K562 (cell line): ENCODE measurements at regions not wholly inside any gene's neighbourhood (a gene's known extent, or its start where the extent isn't known, plus 50 kb on each side); places are given as distances from the start of the nearest gene placed in this dataset.

Experiments
- ATAC-seq: fragments of 200-7000 bp; cut with Tn5 transposase; 3 replicates; pipeline ENCODE4 v1.9.1; 2020; ENCODE audit warnings: moderate library complexity
- BruUV-seq: library from RNA; stranded (reverse); fragments of 400-500 nt; replicated peaks from 2 replicates; lab custom pipeline; 2021; lab: Mats Ljungman, UMichigan
- CTCF ChIA-PET: fragments of 300-600 bp; formaldehyde crosslinking; extraction: SDS; loops from one replicate; lab custom pipeline; 2021; ENCODE audit warnings: low intra/inter-chr PET ratio; lab: Yijun Ruan, JAX
- POLR2A ChIA-PET: fragments of 300-600, 350-650 bp; sonication (Branson Sonifier 250); formaldehyde crosslinking; extraction: SDS; loops from one replicate; lab custom pipeline; 2021; ENCODE audit warnings: antibody characterized with exemption, inconsistent platforms; lab: Yijun Ruan, JAX
- DNase-seq, 4 experiments: peaks; one replicate each; pipeline versions ENCODE4 v3.0.0 to v3.0.0-alpha.2; 2011 to 2018; ENCODE audit warnings: low spot score in 3 of 4, mixed read lengths in 3 of 4; ENCODE audit errors: extremely low read depth in 1 of 4
- FAIRE-seq: peaks from 2 replicates; lab custom pipeline; 2011; peaks lifted over from hg19 to GRCh38; lab: Jason Lieb, UNC
- H2AFZ ChIP-seq: 2 replicates; pipeline ENCODE4 v1.6.0; 2011; ENCODE audit warnings: low read depth, low read length, control low read depth, inconsistent platforms
- H3K27ac ChIP-seq: fragments of 200-600 bp; 3 replicates; pipeline ENCODE4 v1.8.0; 2011; ENCODE audit warnings: low read depth, mild to moderate bottlenecking, control low read depth, inconsistent platforms, low read length, moderate library complexity, mixed read lengths; ENCODE audit errors: extremely low read depth
- H3K27me3 ChIP-seq, 2 experiments: fragments of 300-600 bp in 1 of 2; 2 replicates in 1 of 2; 3 replicates in 1 of 2; pipeline versions ENCODE4 v1.6.0 to v1.8.0; 2011; ENCODE audit warnings: inconsistent platforms in 2 of 2, low read length in 2 of 2, mild to moderate bottlenecking in 1 of 2, mixed read lengths in 1 of 2, moderate library complexity in 1 of 2; ENCODE audit not compliant: control insufficient read depth in 2 of 2, insufficient read depth in 2 of 2
- H3K36me3 ChIP-seq: fragments of 300-600 bp; 3 replicates; pipeline ENCODE4 v1.8.0; 2011; ENCODE audit warnings: mild to moderate bottlenecking, low read length, inconsistent platforms; ENCODE audit not compliant: control insufficient read depth, insufficient read depth
- H3K4me1 ChIP-seq, 2 experiments: fragments of 200-600 bp in 1 of 2; replicated peaks in 1 of 2; 2 replicates in 1 of 2; 3 replicates in 1 of 2; pipeline versions ENCODE4 v1.5.1 to v1.8.0; 2011; ENCODE audit warnings: inconsistent platforms in 2 of 2, low read length in 2 of 2, mild to moderate bottlenecking in 1 of 2, mixed read lengths in 1 of 2, moderate library complexity in 1 of 2; ENCODE audit not compliant: control insufficient read depth in 2 of 2, insufficient read depth in 2 of 2
- H3K4me2 ChIP-seq: 2 replicates; pipeline ENCODE4 v1.6.1; 2011; ENCODE audit warnings: low read length, control low read depth, inconsistent platforms, mixed read lengths; ENCODE audit not compliant: insufficient read depth
- H3K4me3 ChIP-seq: fragments of 200-600 bp; sonication (generic), shearing (Covaris generic); 2 replicates; pipeline ENCODE4 v1.5.1; 2016; ENCODE audit warnings: control low read depth, inconsistent platforms
- H3K79me2 ChIP-seq: fragments of 200-600 bp; 3 replicates; pipeline ENCODE4 v1.8.0; 2011; ENCODE audit warnings: low read length, inconsistent platforms; ENCODE audit not compliant: control insufficient read depth, insufficient read depth
- H3K9ac ChIP-seq, 2 experiments: 2 replicates each; pipeline versions ENCODE4 v1.6.0 to v1.6.1; 2011; ENCODE audit warnings: low read depth in 2 of 2, low read length in 2 of 2, control low read depth in 1 of 2, inconsistent platforms in 1 of 2, mild to moderate bottlenecking in 1 of 2, mixed read lengths in 1 of 2; ENCODE audit not compliant: insufficient read depth in 1 of 2
- H3K9me1 ChIP-seq: one replicate; pipeline ENCODE4 v1.6.0; 2011; ENCODE audit warnings: inconsistent platforms, mild to moderate bottlenecking, low read length, moderate library complexity; ENCODE audit not compliant: control insufficient read depth, insufficient read depth
- H3K9me3 ChIP-seq: replicated peaks from 2 replicates; pipeline ENCODE4 v1.5.1; 2011; ENCODE audit warnings: low read depth, low read length, inconsistent platforms; ENCODE audit not compliant: control insufficient read depth, insufficient read depth
- H4K20me1 ChIP-seq: replicated peaks from 2 replicates; pipeline ENCODE4 v1.6.1; 2011; ENCODE audit warnings: low read length, inconsistent platforms, mixed read lengths; ENCODE audit not compliant: control insufficient read depth, insufficient read depth
- ATF4 ChIP-seq: fragments of 450-650 bp; formaldehyde crosslinking; IDR thresholded peaks from 2 replicates; pipeline ENCODE4 v1.4.0; 2022; ENCODE audit warnings: mild to moderate bottlenecking, moderate library complexity
- CEBPG ChIP-seq, 3 experiments: fragments of 200-800 bp in 1 of 3; sonication (Bioruptor generic) in 1 of 3; sonication (generic) in 1 of 3; formaldehyde crosslinking in 1 of 3; IDR thresholded peaks in 2 of 3; conservative IDR thresholded peaks in 1 of 3; 2 replicates each; pipeline versions ENCODE4 v1.6.1 to v1.8.0; 2016 to 2022; ENCODE audit warnings: missing compliant biosample characterization in 2 of 3, missing genetic modification characterization in 2 of 3, mild to moderate bottlenecking in 1 of 3, missing genetic modification reagents in 1 of 3
- FOXA3 ChIP-seq, 2 experiments: fragments of 450-650 bp in 1 of 2; sonication (generic) in 1 of 2; formaldehyde crosslinking; IDR thresholded peaks in 1 of 2; conservative IDR thresholded peaks in 1 of 2; 2 replicates each; pipeline versions ENCODE4 v1.4.0 to v1.8.0; 2020 to 2022; ENCODE audit warnings: mild to moderate bottlenecking in 2 of 2, missing genetic modification reagents in 1 of 2
- HDAC8 ChIP-seq: fragments of 450-650 bp; IDR thresholded peaks from 2 replicates; pipeline ENCODE4 v1.6.1; 2016; ENCODE audit warnings: mild to moderate bottlenecking, missing genetic modification characterization, moderate library complexity, missing compliant biosample characterization
- IRF9 ChIP-seq: fragments of 450-650 bp; IDR thresholded peaks from 2 replicates; pipeline ENCODE4 v1.6.1; 2016; ENCODE audit warnings: missing biosample characterization, missing genetic modification characterization
- JUND ChIP-seq, 2 experiments: IDR thresholded peaks; 2 replicates in 1 of 2; 3 replicates in 1 of 2; pipeline ENCODE4 v1.6.1; 2011; ENCODE audit warnings: borderline replicate concordance in 2 of 2, low read depth in 2 of 2, low read length in 2 of 2, improper control_type of control experiment in 1 of 2, missing biosample characterization in 1 of 2, missing genetic modification characterization in 1 of 2, missing genetic modification reagents in 1 of 2
- MEIS2 ChIP-seq: fragments of 450-650 bp; IDR thresholded peaks from 2 replicates; pipeline ENCODE4 v1.6.1; 2014; ENCODE audit warnings: mild to moderate bottlenecking; ENCODE audit not compliant: partially characterized antibody
- NONO ChIP-seq, 2 experiments: fragments of 200-400 bp in 1 of 2; fragments of 450-650 bp in 1 of 2; formaldehyde crosslinking in 1 of 2; IDR thresholded peaks; 2 replicates each; pipeline ENCODE4 v1.6.1; 2017; ENCODE audit warnings: low read depth in 2 of 2, mild to moderate bottlenecking in 2 of 2, moderate library complexity in 2 of 2, low read length in 1 of 2
- PBX2 ChIP-seq, 2 experiments: IDR thresholded peaks in 1 of 2; conservative IDR thresholded peaks in 1 of 2; 2 replicates each; pipeline ENCODE4 v1.6.1; 2016; ENCODE audit warnings: low read depth in 2 of 2, mild to moderate bottlenecking in 1 of 2, missing compliant biosample characterization in 1 of 2, missing genetic modification characterization in 1 of 2, moderate library complexity in 1 of 2
- PKNOX1 ChIP-seq: fragments of 450-650 bp; IDR thresholded peaks from 2 replicates; pipeline ENCODE4 v1.6.1; 2016
- ZNF197 ChIP-seq: fragments of 200-800 bp; sonication (Bioruptor generic); IDR thresholded peaks from 2 replicates; pipeline ENCODE4 v1.6.1; 2016; ENCODE audit warnings: low read depth, missing genetic modification characterization, missing compliant biosample characterization
- WGBS: fragments of 100-300 bp; shearing (Covaris generic); methylation state at CpG from one replicate; pipeline ENCODE4 v1.1.6; 2016; ENCODE audit warnings: low coverage, mixed read lengths; ENCODE audit not compliant: insufficient coverage; ENCODE audit errors: missing lambda C conversion rate; 5-methylcytosine and 5-hydroxymethylcytosine counted together
- in situ Hi-C: fragments of 300-500 bp; cut with MboI; formaldehyde crosslinking; loops from 4 replicates; pipeline ENCODE4 v1.15.0; 2018; ENCODE audit warnings: inconsistent platforms, mixed read lengths
- intact Hi-C: fragments of 100-400 bp; cut with micrococcal nuclease; formaldehyde crosslinking; loops from 2 replicates; pipeline ENCODE4 v1.14.2; 2022

GRCh38 chrX:65879977-65880799 lies 159.7 kb downstream of the VSIG4 start (continued):
- TF ChIP-seq IRF9 (tag) = 0 out of 2 replicates have a peak, but pooled peaks have one; percentile 37
- peak; percentile 57; the same call in 1 of the 2 replicates for TF ChIP-seq ZNF197 (CRISPR knock-in tag)
- TF ChIP-seq CEBPG (CRISPR knock-in tag; IDR thresholded peaks at IDR 0.05) = peak; percentile 88
- peak; percentile 82 to 97 for TF ChIP-seq CEBPG (tag; conservative IDR thresholded peaks at IDR 0.05 in 1 of 2, IDR thresholded peaks at IDR 0.05 in 1 of 2)
- TF ChIP-seq ATF4 (CRISPR knock-in tag) = peak; percentile 75
- peak; percentile 62; the same call in 1 of the 2 replicates for TF ChIP-seq JUND (IDR thresholded peaks at IDR 0.05; ENCODE audit: borderline replicate concordance, low read depth, low read length)
- TF ChIP-seq JUND (tag; IDR thresholded peaks at IDR 0.05; ENCODE audit: borderline replicate concordance, low read depth, low read length) = no peak

GRCh38 chrX:65878456-65878855 lies 161.4 kb downstream of the VSIG4 start:
- Histone ChIP-seq H3K36me3 (no peaks in the 10 kb centered on the region), H3K4me1 (peaks cover 12 to 33% of the 10 kb centered on the region in 2 experiments; a peak in 4 of 5 replicates), H4K20me1 (no peaks in the 10 kb centered on the region), H3K9me3 (no peaks in the 10 kb centered on the region), H2AFZ (no peak overlapping the region), H3K4me2 (no peak overlapping the region), H3K27ac (no peak overlapping the region), H3K9ac (no peak overlapping the region), H3K27me3 (no peaks in the 10 kb centered on the region), H3K9me1 (no peaks in the 10 kb centered on the region), H3K4me3 (no peak overlapping the region), H3K79me2 (no peaks in the 10 kb centered on the region)
- FAIRE-seq = peak; percentile 37
- WGBS = 64% methylated on average over 1 of the region's 1 CpG
- BruUV-seq = no TSS peak
- intact Hi-C loops = no loop called here
- in situ Hi-C loops = no loop called here
- CTCF ChIA-PET = no interaction called here
- no peak for DNase-seq
- no peak for ATAC-seq
- POLR2A ChIA-PET = no interaction called here
- TF ChIP-seq FOXA3 (CRISPR knock-in tag; conservative IDR thresholded peaks at IDR 0.05 in 1 of 2, IDR thresholded peaks at IDR 0.05 in 1 of 2) (no peak), NONO (IDR thresholded peaks at IDR 0.05; ENCODE audit: low read depth in 2 of 2, low read length in 1 of 2) (no peak), MEIS2 (peak; percentile 74), PKNOX1 (peak; percentile 64), HDAC8 (tag) (no peak), PBX2 (CRISPR knock-in tag; IDR thresholded peaks at IDR 0.05; ENCODE audit: low read depth) (no peak), PBX2 (tag; conservative IDR thresholded peaks at IDR 0.05; ENCODE audit: low read depth) (peak; percentile 38)
